NCI-H2196 treated with DMSO at 0.1 percent for 48 hours (cell line): ENCODE measurements at regions not wholly inside any gene's neighbourhood (a gene's known extent, or its start where the extent isn't known, plus 50 kb on each side); places are given as distances from the start of the nearest gene placed in this dataset.

Experiments used
- DNase-seq: peaks from one replicate; lab custom pipeline; 2025; ENCODE audit not compliant: unreplicated experiment; lab: John Stamatoyannopoulos, UW

- no peak for DNase-seq
Observed at GRCh38 chr2:515441-516127, 161.6 kb downstream of the TMEM18 start.

GRCh38 chr2:513981-514706, 163.1 kb downstream of the TMEM18 start:
- DNase-seq: no peak

DNA sequence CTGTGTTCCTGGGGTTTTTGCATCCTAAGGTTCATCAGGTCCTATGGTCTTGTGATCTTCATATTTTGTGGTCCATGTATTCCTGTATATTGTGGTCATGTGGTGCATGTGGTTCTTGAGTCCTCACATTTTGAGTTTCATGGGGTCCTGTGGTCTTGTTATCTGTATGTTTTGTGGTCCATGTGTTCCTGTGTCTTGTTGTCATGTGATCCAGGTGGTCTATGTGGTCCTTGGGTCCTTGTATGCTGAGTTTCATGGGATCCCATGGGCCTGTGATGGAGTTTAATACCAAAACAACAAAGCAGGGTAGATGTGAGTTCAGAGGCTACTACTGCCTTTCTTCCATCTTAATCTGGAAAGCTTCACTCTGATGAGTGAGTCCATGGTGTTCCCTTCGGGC, 166.4 kb downstream of the TMEM18 start:
- DNase-seq: no peak

GRCh38 chr2:509888-510287, 167.3 kb downstream of the TMEM18 start:
- DNase-seq: no peak

- no peak for DNase-seq
Observed at GRCh38 chr2:508121-508520, 169.1 kb downstream of the TMEM18 start.

DNA sequence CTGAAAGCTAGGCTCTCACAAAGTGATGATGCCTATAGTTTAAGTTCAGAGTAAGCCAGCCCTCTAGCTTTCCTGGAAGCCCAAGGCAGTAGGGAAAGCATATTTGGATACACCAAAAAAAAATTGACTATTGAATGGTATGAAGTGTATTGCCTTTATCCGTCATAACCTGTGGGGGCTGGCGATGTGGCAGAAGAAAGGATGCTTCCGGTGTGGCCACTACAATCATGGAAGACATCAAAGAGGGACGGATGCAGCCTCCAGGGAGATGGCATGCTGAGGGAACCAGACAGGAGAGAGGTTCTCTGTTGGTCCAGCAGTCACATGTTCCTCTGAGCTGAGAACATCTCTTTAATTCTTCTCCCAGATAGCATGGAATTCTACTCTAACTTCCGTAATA, 170.3 kb downstream of the TMEM18 start:
- DNase-seq: no peak

GRCh38 chr2:506451-506850, 170.8 kb downstream of the TMEM18 start:
- DNase-seq: no peak

DNA sequence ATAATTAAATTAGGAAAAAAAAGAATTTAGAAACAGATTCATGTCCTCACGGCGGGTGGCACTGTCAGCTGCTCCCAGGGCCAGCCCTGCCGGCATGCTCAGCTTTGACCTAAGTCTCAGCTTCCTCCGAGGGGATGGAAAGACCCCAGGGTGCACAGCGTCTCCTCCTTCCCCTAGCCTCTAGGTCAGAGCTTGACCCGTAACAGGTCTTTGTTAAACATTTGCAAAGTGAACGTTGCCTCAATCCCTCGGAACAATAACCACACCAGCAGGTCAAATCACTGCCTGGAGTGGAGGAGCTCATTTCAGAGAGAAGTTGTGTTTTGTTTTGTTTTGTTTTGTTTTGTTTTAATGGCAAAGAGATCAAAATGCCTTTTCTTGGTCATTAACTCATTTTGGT, 171.3 kb downstream of the TMEM18 start:
- DNase-seq: no peak

GRCh38 chr2:503288-503999, 173.8 kb downstream of the TMEM18 start:
- no peak for DNase-seq

GRCh38 chr2:502831-503230, 174.4 kb downstream of the TMEM18 start:
- no peak for DNase-seq

- DNase-seq: no peak
Observed at GRCh38 chr2:501667-502066, 175.5 kb downstream of the TMEM18 start.

DNA sequence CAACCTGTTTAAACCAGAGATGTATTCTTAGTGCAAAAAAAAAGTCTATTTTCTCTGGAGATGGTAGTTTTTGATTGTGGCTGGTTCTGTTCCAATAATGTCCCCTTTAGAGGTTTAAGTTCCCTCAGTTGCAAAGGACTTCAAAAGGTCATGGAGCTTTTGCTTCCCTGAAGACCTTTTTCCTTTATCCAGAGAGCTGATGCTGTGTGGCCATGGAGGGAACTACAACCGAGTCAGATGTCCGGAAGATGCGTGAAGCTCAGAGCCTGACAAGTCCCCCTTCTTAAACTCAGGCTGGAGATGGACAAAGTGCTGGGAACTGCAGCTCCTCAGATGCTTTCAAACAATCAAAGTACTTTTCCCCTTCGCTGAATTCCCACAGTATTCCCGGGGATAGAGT, 176.1 kb downstream of the TMEM18 start:
- DNase-seq: no peak

- DNase-seq: no peak
Observed at GRCh38 chr2:499726-500125, 177.5 kb downstream of the TMEM18 start.

- DNase-seq: no peak
Observed at GRCh38 chr2:498493-499178, 178.6 kb downstream of the TMEM18 start.

DNA sequence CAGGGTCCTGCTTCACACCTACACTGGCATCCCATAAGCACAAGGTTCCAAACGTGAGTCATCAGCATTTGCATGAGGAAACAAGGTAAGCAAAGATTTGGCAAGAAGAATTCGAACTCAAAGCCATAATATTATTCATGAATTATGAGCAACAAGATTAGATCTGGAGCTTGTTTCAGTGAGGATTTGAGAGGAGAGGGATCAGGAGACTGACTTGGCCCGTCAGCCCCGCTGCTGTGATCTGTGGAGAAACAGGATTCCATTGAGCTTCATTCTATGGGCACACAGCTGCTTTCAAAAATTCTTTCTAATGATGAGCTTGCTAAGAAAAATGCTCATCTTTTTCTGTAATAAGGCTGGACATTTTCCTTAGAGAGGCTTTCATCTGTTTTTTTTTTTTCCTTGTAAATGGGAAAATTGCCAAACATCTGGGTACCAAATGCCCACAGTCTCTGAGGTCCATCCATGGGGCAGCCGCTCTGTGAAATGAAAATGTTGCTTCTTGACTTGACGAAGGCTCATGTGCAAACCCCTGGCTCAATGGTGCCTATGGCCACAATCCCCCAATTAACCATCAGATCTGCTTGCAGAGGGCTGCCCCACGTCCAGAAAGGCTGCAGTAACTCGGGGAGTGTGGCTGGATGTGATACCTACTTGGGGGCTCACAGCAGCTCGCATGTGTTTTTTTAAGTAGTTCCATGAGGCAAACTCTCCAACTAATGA, 179.3 kb downstream of the TMEM18 start:
- DNase-seq: no peak

GRCh38 chr2:496729-497128, 180.5 kb downstream of the TMEM18 start:
- DNase-seq: no peak

DNA sequence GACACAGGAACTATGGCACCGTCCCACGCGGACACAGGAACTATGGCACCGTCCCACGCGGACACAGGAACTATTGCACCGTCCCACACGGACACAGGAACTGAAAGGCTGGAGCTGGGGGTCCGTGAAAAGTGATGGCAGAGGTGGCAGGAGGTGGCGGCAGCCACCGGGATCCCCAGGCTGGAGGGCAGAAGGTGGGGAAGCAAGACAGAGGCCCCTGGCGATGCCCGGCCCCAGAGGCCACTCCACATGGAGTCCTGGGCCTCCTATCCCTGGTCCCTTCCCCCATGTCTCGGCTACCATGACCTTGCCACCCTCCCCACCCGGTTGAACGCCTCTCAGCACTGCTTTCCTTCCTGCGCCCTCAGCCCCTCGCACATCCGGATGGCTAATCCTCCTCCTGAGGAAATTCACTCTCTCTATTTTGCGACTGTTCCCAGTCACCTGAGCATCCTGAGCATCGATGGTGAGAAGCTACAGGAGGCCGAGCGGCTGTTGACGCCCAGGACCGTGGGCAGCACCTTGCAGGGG, 181.4 kb downstream of the TMEM18 start:
- no peak for DNase-seq

GRCh38 chr2:494853-495252, 182.4 kb downstream of the TMEM18 start:
- DNase-seq: no peak

DNA sequence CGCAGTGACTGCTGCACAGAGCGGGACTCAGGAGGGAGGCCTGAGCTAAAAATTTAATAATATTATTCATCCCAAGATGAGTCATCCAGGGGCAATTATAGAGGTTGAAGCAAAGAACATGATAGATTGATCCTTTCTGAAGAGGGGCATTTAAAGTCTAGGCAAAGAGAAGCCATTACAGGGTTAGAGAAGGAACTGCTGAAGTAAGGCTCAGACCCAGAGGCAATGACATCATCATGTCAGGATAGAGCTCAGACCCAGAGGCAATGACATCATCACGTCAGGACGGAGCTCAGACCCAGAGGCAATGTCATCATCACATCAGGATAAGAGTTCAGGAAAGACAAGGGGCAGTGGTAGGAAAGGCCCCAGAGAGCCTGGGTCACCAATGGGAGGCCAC, 184.0 kb downstream of the TMEM18 start:
- DNase-seq: no peak

- DNase-seq: no peak
Observed at GRCh38 chr2:492178-492577, 185.0 kb downstream of the TMEM18 start.

- no peak for DNase-seq
Observed at GRCh38 chr2:489838-490237, 187.4 kb downstream of the TMEM18 start.
